SH-SY5Y (cell line): ENCODE measurements at regions not wholly inside any gene's neighbourhood (a gene's known extent, or its start where the extent isn't known, plus 50 kb on each side); places are given as distances from the start of the nearest gene placed in this dataset.

ENCODE experiments used
- GATA2 ChIP-seq: IDR thresholded peaks from 2 replicates; pipeline ENCODE4 v1.6.1; 2011; ENCODE audit warnings: mild to moderate bottlenecking, low read depth, low read length
- GATA3 ChIP-seq: IDR thresholded peaks from 2 replicates; pipeline ENCODE4 v1.6.1; 2011; ENCODE audit warnings: low read depth, mild to moderate bottlenecking, low read length, moderate library complexity

- TF ChIP-seq GATA3 (no peak), GATA2 (no peak)
Measured at GRCh38 chr1:81366173-81366572, 434.6 kb upstream of the ADGRL2 start.
